HEK293 (cell line): ENCODE measurements at regions not wholly inside any gene's neighbourhood (a gene's known extent, or its start where the extent isn't known, plus 50 kb on each side); places are given as distances from the start of the nearest gene placed in this dataset.

Source experiments
- BCL11A ChIP-seq: fragments of 450-650 bp; formaldehyde crosslinking; IDR thresholded peaks from 2 replicates; pipeline ENCODE4 v1.5.1; 2016; ENCODE audit warnings: low read depth, missing biosample characterization, missing genetic modification characterization
- PRDM1 ChIP-seq: fragments of 450-650 bp; formaldehyde crosslinking; IDR thresholded peaks from 2 replicates; pipeline ENCODE4; 2016; ENCODE audit warnings: missing biosample characterization, missing genetic modification characterization
- SETDB1 ChIP-seq: IDR thresholded peaks from one replicate; pipeline ENCODE4 v1.6.1; 2017; ENCODE audit warnings: mild to moderate bottlenecking, low read length, moderate library complexity, mixed read lengths; ENCODE audit not compliant: insufficient read length
- ZNF132 ChIP-seq: fragments of 450-650 bp; formaldehyde crosslinking; IDR thresholded peaks from 2 replicates; pipeline ENCODE4 v1.5.1; 2017; ENCODE audit warnings: missing biosample characterization, missing genetic modification characterization, borderline replicate concordance
- ZNF394 ChIP-seq: fragments of 450-650 bp; formaldehyde crosslinking; IDR thresholded peaks from 2 replicates; pipeline ENCODE4 v1.5.1; 2016; ENCODE audit warnings: missing biosample characterization, missing genetic modification characterization, mild to moderate bottlenecking, moderate library complexity, borderline replicate concordance
- ZNF423 ChIP-seq: fragments of 450-650 bp; formaldehyde crosslinking; IDR thresholded peaks from 2 replicates; pipeline ENCODE4 v1.5.1; 2016; ENCODE audit warnings: missing biosample characterization, missing genetic modification characterization
- TF ChIP-seq, protein P1 (sequence below): fragments of 450-650 bp; formaldehyde crosslinking; IDR thresholded peaks from 2 replicates; pipeline ENCODE4 v1.5.1; 2016; ENCODE audit warnings: missing biosample characterization, missing genetic modification characterization
- TF ChIP-seq, protein P2 (sequence below): fragments of 450-650 bp; formaldehyde crosslinking; conservative IDR thresholded peaks from 2 replicates; pipeline ENCODE4 v1.5.1; 2016; ENCODE audit warnings: low read depth, missing biosample characterization, missing genetic modification characterization
- TF ChIP-seq, protein P3 (sequence below): fragments of 450-650 bp; formaldehyde crosslinking; optimal IDR thresholded peaks from 2 replicates; pipeline ENCODE3; 2016; ENCODE audit warnings: missing biosample characterization, mild to moderate bottlenecking, missing genetic modification characterization
- TF ChIP-seq, protein P4 (sequence below): sonication (generic); formaldehyde crosslinking; IDR thresholded peaks from 2 replicates; pipeline ENCODE4 v1.8.1; 2022; ENCODE audit warnings: mild to moderate bottlenecking, moderate library complexity, missing genetic modification reagents

DNA sequence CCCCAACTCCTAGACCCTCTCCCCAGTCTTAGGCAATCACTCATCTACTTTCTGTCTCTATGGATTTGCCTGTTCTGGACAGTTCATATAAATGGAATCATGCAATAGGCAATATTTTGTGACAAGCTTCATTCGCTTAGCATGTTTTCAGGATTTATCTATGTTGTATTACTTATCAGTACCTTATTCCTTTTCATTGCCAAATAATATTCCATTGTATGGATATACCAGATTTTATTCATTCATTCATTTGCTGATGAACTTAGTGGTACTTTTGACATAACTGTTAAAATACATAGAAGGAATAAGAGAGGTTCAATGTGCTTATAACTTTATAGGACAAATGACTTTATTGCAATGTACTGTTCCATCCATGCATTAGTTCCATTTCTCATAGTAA, 231.0 kb downstream of the SNX10 start:
- TF ChIP-seq, protein P1, sequence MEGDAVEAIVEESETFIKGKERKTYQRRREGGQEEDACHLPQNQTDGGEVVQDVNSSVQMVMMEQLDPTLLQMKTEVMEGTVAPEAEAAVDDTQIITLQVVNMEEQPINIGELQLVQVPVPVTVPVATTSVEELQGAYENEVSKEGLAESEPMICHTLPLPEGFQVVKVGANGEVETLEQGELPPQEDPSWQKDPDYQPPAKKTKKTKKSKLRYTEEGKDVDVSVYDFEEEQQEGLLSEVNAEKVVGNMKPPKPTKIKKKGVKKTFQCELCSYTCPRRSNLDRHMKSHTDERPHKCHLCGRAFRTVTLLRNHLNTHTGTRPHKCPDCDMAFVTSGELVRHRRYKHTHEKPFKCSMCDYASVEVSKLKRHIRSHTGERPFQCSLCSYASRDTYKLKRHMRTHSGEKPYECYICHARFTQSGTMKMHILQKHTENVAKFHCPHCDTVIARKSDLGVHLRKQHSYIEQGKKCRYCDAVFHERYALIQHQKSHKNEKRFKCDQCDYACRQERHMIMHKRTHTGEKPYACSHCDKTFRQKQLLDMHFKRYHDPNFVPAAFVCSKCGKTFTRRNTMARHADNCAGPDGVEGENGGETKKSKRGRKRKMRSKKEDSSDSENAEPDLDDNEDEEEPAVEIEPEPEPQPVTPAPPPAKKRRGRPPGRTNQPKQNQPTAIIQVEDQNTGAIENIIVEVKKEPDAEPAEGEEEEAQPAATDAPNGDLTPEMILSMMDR (tag by site-specific recombination), result no peak
- no peak for TF ChIP-seq ZNF423 (tag by site-specific recombination)
- TF ChIP-seq, protein P2, sequence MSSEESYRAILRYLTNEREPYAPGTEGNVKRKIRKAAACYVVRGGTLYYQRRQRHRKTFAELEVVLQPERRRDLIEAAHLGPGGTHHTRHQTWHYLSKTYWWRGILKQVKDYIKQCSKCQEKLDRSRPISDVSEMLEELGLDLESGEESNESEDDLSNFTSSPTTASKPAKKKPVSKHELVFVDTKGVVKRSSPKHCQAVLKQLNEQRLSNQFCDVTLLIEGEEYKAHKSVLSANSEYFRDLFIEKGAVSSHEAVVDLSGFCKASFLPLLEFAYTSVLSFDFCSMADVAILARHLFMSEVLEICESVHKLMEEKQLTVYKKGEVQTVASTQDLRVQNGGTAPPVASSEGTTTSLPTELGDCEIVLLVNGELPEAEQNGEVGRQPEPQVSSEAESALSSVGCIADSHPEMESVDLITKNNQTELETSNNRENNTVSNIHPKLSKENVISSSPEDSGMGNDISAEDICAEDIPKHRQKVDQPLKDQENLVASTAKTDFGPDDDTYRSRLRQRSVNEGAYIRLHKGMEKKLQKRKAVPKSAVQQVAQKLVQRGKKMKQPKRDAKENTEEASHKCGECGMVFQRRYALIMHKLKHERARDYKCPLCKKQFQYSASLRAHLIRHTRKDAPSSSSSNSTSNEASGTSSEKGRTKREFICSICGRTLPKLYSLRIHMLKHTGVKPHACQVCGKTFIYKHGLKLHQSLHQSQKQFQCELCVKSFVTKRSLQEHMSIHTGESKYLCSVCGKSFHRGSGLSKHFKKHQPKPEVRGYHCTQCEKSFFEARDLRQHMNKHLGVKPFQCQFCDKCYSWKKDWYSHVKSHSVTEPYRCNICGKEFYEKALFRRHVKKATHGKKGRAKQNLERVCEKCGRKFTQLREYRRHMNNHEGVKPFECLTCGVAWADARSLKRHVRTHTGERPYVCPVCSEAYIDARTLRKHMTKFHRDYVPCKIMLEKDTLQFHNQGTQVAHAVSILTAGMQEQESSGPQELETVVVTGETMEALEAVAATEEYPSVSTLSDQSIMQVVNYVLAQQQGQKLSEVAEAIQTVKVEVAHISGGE (tag by site-specific recombination), result no peak
- no peak for TF ChIP-seq BCL11A (tag by site-specific recombination)
- no peak for TF ChIP-seq ZNF394 (tag by site-specific recombination)
- no peak for TF ChIP-seq ZNF132 (tag by site-specific recombination)
- TF ChIP-seq, protein P3, sequence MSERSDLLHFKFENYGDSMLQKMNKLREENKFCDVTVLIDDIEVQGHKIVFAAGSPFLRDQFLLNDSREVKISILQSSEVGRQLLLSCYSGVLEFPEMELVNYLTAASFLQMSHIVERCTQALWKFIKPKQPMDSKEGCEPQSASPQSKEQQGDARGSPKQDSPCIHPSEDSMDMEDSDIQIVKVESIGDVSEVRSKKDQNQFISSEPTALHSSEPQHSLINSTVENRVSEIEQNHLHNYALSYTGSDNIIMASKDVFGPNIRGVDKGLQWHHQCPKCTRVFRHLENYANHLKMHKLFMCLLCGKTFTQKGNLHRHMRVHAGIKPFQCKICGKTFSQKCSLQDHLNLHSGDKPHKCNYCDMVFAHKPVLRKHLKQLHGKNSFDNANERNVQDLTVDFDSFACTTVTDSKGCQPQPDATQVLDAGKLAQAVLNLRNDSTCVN, result no peak
- TF ChIP-seq, protein P4, sequence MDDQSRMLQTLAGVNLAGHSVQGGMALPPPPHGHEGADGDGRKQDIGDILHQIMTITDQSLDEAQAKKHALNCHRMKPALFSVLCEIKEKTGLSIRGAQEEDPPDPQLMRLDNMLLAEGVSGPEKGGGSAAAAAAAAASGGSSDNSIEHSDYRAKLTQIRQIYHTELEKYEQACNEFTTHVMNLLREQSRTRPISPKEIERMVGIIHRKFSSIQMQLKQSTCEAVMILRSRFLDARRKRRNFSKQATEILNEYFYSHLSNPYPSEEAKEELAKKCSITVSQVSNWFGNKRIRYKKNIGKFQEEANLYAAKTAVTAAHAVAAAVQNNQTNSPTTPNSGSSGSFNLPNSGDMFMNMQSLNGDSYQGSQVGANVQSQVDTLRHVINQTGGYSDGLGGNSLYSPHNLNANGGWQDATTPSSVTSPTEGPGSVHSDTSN (CRISPR knock-in tag), result no peak
- no peak for TF ChIP-seq SETDB1
- no peak for TF ChIP-seq PRDM1 (tag by site-specific recombination)
